ENCODE measurements at regions not wholly inside any gene's neighbourhood (a gene's known extent, or its start where the extent isn't known, plus 50 kb on each side); places are given as distances from the start of the nearest gene placed in this dataset.

DNA sequence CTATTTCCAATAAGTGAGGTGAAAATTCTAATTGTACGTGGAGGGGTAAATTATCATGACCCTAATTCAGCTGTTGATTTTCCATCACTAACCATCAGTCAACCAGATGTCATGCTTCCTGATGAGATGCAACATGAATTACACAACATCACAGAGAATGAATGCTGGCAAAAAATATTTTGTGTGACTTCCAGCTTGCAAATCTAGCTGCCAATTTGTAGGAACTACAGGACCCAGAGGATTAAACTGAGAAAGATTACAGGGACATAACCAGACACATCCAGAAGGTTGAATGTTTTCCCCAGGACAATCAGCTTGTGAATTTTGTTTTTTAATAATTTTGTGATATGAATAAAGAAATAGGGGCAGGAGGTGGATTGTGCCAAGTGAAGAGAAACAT lies 349.0 kb upstream of the ATP10A start:
- TF ChIP-seq, protein P1, sequence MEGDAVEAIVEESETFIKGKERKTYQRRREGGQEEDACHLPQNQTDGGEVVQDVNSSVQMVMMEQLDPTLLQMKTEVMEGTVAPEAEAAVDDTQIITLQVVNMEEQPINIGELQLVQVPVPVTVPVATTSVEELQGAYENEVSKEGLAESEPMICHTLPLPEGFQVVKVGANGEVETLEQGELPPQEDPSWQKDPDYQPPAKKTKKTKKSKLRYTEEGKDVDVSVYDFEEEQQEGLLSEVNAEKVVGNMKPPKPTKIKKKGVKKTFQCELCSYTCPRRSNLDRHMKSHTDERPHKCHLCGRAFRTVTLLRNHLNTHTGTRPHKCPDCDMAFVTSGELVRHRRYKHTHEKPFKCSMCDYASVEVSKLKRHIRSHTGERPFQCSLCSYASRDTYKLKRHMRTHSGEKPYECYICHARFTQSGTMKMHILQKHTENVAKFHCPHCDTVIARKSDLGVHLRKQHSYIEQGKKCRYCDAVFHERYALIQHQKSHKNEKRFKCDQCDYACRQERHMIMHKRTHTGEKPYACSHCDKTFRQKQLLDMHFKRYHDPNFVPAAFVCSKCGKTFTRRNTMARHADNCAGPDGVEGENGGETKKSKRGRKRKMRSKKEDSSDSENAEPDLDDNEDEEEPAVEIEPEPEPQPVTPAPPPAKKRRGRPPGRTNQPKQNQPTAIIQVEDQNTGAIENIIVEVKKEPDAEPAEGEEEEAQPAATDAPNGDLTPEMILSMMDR (IDR thresholded peaks at IDR 0.05; ENCODE audit: poor library complexity), result no peak
- no peak for TF ChIP-seq EZH2phosphoT487 (IDR thresholded peaks at IDR 0.05; ENCODE audit: low read depth, severe bottlenecking, unreplicated experiment)

All from hepatocyte (in vitro differentiated cells).